HUES64 (cell line): ENCODE measurements at regions not wholly inside any gene's neighbourhood (a gene's known extent, or its start where the extent isn't known, plus 50 kb on each side); places are given as distances from the start of the nearest gene placed in this dataset.

Experiments
- H3K27ac ChIP-seq: 2 replicates; pipeline ENCODE4 v1.7.0; 2013; ENCODE audit warnings: low read depth, low read length, inconsistent platforms
- H3K27me3 ChIP-seq: 2 replicates; pipeline ENCODE4 v1.6.1; 2013; ENCODE audit warnings: mild to moderate bottlenecking, low read length; ENCODE audit not compliant: insufficient read depth
- H3K36me3 ChIP-seq: 2 replicates; pipeline ENCODE4 v1.6.1; 2013; ENCODE audit warnings: mild to moderate bottlenecking, low read length; ENCODE audit not compliant: insufficient read depth
- H3K4me1 ChIP-seq: 2 replicates; pipeline ENCODE4 v1.6.1; 2013; ENCODE audit warnings: mild to moderate bottlenecking, low read length, moderate library complexity; ENCODE audit not compliant: insufficient read depth
- H3K4me3 ChIP-seq: 2 replicates; pipeline ENCODE4 v1.5.1; 2013; ENCODE audit warnings: mild to moderate bottlenecking, low read length, moderate library complexity
- H3K9ac ChIP-seq: 2 replicates; pipeline ENCODE4 v1.6.1; 2013; ENCODE audit warnings: mild to moderate bottlenecking, low read depth, low read length
- H3K9me3 ChIP-seq: 2 replicates; pipeline ENCODE4 v1.6.1; 2013; ENCODE audit warnings: low read depth, low read length; ENCODE audit not compliant: insufficient read depth
- WGBS: fragments of 150-250, 120-280 bp; methylation state at CpG from one replicate; pipeline ENCODE4 v1.1.7; 2013; ENCODE audit warnings: missing lambda C conversion rate; 5-methylcytosine and 5-hydroxymethylcytosine counted together

- Histone ChIP-seq H3K4me1 (no peaks in the 10 kb centered on the region), H3K27ac (no peak overlapping the region), H3K9me3 (no peaks in the 10 kb centered on the region), H3K4me3 (no peak overlapping the region), H3K27me3 (no peaks in the 10 kb centered on the region), H3K36me3 (no peaks in the 10 kb centered on the region), H3K9ac (no peak overlapping the region)
- WGBS, result 93% methylated on average over 14 of the region's 15 CpGs
Observed at GRCh38 chr2:9708683-9709538, 78.1 kb upstream of the YWHAQ start.

GRCh38 chr2:9709539-9710285, 78.9 kb upstream of the YWHAQ start:
- Histone ChIP-seq H3K4me3 (no peak overlapping the region), H3K36me3 (no peaks in the 10 kb centered on the region), H3K9ac (no peak overlapping the region), H3K9me3 (no peaks in the 10 kb centered on the region), H3K4me1 (no peaks in the 10 kb centered on the region), H3K27me3 (no peaks in the 10 kb centered on the region), H3K27ac (no peak overlapping the region)
- WGBS, result 86% methylated on average over 11 of the region's 11 CpGs

DNA sequence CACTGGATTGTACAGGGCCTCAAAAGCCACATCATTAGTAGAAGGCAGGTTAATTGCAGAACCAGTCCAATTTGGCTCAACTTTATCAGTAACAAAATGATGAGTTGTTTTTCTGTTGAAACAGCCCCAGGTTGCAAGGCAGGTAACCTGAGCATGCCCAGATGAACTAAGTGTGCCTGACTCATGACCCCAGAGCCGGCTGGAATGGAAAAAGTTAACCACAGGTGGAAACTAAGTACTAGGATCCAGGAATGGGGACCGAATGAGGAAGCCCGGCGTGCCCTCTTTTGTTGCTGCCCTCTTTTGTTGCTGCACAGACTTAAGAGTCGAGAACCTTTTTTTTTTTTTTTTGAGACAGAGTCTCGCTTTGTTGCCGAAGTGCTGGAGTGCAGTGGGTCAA, 79.5 kb upstream of the YWHAQ start:
- Histone ChIP-seq H3K27me3 (no peaks in the 10 kb centered on the region), H3K4me3 (no peak overlapping the region), H3K27ac (no peak overlapping the region), H3K9ac (no peak overlapping the region), H3K9me3 (no peaks in the 10 kb centered on the region), H3K36me3 (no peaks in the 10 kb centered on the region), H3K4me1 (no peaks in the 10 kb centered on the region)
- 93% methylated on average over 7 of the region's 7 CpGs for WGBS

- Histone ChIP-seq H3K36me3 (no peaks in the 10 kb centered on the region), H3K27ac (no peak overlapping the region), H3K4me1 (no peaks in the 10 kb centered on the region), H3K27me3 (no peaks in the 10 kb centered on the region), H3K9ac (no peak overlapping the region), H3K9me3 (no peaks in the 10 kb centered on the region), H3K4me3 (no peak overlapping the region)
- WGBS, result 91% methylated on average over 11 of the region's 11 CpGs
Observed at GRCh38 chr2:9712263-9712662, 81.5 kb upstream of the YWHAQ start.

DNA sequence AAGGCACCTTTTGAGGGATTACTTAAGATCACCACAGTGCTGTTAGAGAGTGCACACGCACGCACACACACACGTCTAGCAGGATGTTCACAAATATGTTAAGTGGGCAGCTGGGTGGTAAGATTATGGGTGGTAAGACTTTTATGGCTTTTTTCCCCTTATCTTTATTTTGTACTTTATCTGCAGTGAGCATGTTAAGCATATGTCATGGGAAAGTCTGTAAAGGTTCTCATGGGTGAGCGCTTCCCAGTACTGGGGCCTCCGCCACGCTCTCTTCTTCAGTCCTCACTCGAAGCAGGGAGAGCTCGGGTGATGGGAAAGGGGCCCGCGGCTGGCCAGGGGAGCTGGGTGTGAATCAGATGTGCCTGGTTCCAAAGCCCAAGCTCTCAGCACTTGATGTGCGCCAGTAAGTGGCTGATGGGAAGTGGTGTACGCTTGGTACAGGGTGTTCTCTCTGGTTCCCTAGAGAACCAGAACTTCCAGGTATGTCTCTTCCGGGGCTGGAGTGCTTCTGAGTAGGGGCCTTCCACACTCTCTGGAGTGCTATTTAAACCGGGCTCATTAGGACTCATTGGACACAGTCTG, 83.9 kb upstream of the YWHAQ start:
- WGBS, result 88% methylated on average over 14 of the region's 14 CpGs
- Histone ChIP-seq H3K9ac (no peak overlapping the region), H3K27me3 (no peaks in the 10 kb centered on the region)

GRCh38 chr2:9715238-9715637, 84.4 kb upstream of the YWHAQ start:
- Histone ChIP-seq H3K36me3 (no peaks in the 10 kb centered on the region), H3K27me3 (no peaks in the 10 kb centered on the region), H3K27ac (no peak overlapping the region), H3K9ac (no peak overlapping the region), H3K4me1 (no peaks in the 10 kb centered on the region), H3K4me3 (no peak overlapping the region), H3K9me3 (no peaks in the 10 kb centered on the region)
- 88% methylated on average over 6 of the region's 6 CpGs for WGBS

More for the DNA sequence above, 83.9 kb upstream of the YWHAQ start:
- Histone ChIP-seq H3K36me3 (no peaks in the 10 kb centered on the region), H3K4me1 (no peaks in the 10 kb centered on the region), H3K27ac (no peak overlapping the region), H3K4me3 (no peak overlapping the region), H3K9me3 (no peaks in the 10 kb centered on the region)

DNA sequence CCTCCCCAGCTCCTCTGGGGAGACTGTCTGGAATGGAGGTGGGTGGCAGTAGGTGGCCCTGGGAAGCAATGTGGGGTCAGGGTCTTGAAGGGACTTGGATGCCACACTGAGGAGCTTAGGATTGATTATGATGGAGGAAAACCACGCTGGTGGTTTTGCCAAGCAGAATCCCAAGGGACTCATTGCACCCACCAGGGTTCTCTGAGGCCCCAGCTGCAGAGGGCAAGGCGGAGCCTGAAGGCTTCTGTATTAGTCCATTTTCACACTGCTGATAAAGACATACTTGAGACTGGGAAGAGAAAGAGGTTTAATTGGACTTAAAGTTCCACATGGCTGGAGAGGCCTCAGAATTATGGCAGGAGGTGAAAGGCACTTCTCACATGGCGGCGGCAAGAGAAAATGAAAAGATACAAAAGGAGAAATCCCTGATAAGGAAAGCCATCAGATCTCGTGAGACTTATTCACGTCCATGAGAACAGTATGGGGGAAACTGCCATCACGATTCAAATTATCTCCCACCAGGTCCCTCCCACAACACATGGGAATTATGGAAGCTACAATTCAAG, 87.2 kb upstream of the YWHAQ start:
- H3K4me1 ChIP-seq, result no peaks in the 10 kb centered on the region
- no peaks in the 10 kb centered on the region for H3K9me3 ChIP-seq
- H3K27ac ChIP-seq, result no peak overlapping the region
- H3K9ac ChIP-seq, result no peak overlapping the region
- 95% methylated on average over 6 of the region's 7 CpGs for WGBS
- no peak overlapping the region for H3K4me3 ChIP-seq
- H3K36me3 ChIP-seq, result no peaks in the 10 kb centered on the region
- H3K27me3 ChIP-seq, result no peaks in the 10 kb centered on the region

GRCh38 chr2:9720352-9721093, 89.7 kb upstream of the YWHAQ start:
- WGBS, result 88% methylated on average over 9 of the region's 9 CpGs
- Histone ChIP-seq H3K4me1 (no peaks in the 10 kb centered on the region), H3K9me3 (no peaks in the 10 kb centered on the region), H3K9ac (no peak overlapping the region), H3K4me3 (no peak overlapping the region), H3K27ac (no peak overlapping the region), H3K27me3 (no peaks in the 10 kb centered on the region), H3K36me3 (no peaks in the 10 kb centered on the region)

- Histone ChIP-seq H3K9me3 (no peaks in the 10 kb centered on the region), H3K4me1 (no peaks in the 10 kb centered on the region), H3K36me3 (no peaks in the 10 kb centered on the region), H3K27me3 (no peaks in the 10 kb centered on the region), H3K4me3 (no peak overlapping the region), H3K9ac (no peak overlapping the region), H3K27ac (no peak overlapping the region)
- WGBS, result 94% methylated on average over 7 of the region's 7 CpGs
Observed at GRCh38 chr2:9721344-9721743, 90.5 kb upstream of the YWHAQ start.

DNA sequence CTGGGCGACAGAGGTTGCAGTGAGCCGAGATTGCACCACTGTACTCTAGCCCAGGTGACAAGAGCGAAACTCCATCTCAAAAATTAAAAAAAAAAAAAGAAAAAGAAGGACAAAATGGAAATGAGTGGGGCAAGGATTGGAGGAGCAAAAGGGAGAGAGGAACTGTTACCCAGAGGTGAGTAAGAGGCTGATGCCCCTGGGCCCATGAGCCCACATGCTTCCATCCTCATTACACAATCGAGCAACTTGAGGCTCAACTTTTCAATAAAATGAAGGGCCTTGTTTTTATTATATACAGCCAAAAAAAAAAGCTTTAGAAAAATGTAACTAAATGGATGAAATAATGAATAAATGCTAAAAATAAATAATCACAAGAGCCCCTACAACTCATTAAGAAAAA, 91.7 kb upstream of the YWHAQ start:
- no peaks in the 10 kb centered on the region for H3K36me3 ChIP-seq
- no peak overlapping the region for H3K4me3 ChIP-seq
- no peak overlapping the region for H3K27ac ChIP-seq
- no CpG with 5 or more reads among the region's 4 CpGs for WGBS
- H3K27me3 ChIP-seq, result no peaks in the 10 kb centered on the region
- H3K4me1 ChIP-seq, result no peaks in the 10 kb centered on the region
- H3K9me3 ChIP-seq, result no peaks in the 10 kb centered on the region
- H3K9ac ChIP-seq, result no peak overlapping the region
